GM13976 (cell line): ENCODE measurements at regions not wholly inside any gene's neighbourhood (a gene's known extent, or its start where the extent isn't known, plus 50 kb on each side); places are given as distances from the start of the nearest gene placed in this dataset.

Source experiments
- DNase-seq: peaks from one replicate; pipeline ENCODE4 v3.0.0; 2012; ENCODE audit warnings: low spot score
- CTCF ChIP-seq: IDR thresholded peaks from 2 replicates; pipeline ENCODE4 v1.5.1; 2012; ENCODE audit warnings: borderline replicate concordance, mild to moderate bottlenecking; ENCODE audit not compliant: insufficient read depth; ENCODE audit errors: extremely low read depth, missing control alignments, control extremely low read depth
- in situ Hi-C: fragments of 300-500 bp; cut with MboI; formaldehyde crosslinking; loops from one replicate; pipeline ENCODE4 v1.12.0; 2022; ENCODE audit warnings: low sequenced_read_pairs, mixed read lengths, inconsistent platforms; ENCODE audit not compliant: unreplicated experiment

GRCh38 chr13:27673911-27674310, 52.2 kb downstream of the POLR1D start:
- TF ChIP-seq CTCF: no peak
- no peak for DNase-seq
- in situ Hi-C loops: no loop called here

DNA sequence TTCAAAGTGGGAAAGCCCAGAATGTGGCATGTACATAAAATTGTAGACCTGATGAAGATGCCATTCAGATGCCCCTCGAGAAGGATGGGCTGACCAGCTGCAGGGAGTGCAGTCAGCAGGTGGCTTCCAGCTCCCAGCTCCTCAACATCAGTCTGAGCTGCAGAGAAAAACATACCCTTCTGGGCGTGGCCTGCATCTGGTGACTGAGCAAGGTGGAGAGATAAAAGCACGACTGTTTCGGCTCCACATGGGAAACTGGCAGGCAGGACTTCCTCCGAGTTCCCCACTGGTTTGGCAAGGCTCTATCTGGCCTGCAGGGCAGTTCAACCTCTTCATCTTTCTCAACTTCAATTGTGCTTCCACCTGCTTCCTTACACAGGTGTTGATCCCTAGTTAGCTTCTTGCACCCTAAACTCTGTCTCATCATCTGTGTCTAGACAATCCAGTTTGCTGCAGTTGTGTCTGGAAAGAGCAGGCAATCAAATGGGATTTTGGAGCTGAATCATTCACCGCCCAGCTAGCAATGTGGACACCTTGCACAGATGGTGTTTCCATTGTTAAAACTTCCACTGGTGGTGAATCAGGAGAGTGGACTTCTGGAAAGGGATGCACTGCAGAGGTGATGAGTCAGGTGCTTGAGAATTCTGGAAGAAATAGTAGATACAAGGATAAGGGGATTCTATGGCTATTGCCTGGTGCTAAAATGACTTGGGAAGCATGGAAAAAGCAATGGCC, 56.8 kb downstream of the POLR1D start:
- TF ChIP-seq CTCF: no peak
- in situ Hi-C loops: no loop called here
- DNase-seq: no peak

DNA sequence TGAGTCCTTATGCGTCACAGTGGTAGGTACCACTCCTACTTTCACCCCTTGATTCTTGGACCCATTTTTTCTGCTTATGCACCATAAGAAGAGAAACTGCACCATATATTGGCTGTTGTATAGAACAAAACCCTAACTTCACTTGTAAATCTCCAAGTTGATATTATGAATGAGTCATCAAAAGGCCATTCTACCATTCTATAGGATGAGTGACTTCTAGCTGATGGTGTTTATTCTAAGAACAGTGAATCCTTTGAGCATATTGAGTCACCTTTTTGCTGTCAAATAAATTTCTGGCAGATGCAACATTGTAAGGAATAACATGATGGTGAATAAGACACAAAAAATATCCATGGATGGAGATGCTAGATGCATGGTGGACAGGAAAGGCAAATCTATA, 57.7 kb downstream of the POLR1D start:
- no peak for TF ChIP-seq CTCF
- DNase-seq: no peak
- in situ Hi-C loops: no loop called here

- TF ChIP-seq CTCF: no peak
- no peak for DNase-seq
- in situ Hi-C loops: no loop called here
These were observed 58.2 kb downstream of the POLR1D start for GRCh38 chr13:27679896-27680295.

DNA sequence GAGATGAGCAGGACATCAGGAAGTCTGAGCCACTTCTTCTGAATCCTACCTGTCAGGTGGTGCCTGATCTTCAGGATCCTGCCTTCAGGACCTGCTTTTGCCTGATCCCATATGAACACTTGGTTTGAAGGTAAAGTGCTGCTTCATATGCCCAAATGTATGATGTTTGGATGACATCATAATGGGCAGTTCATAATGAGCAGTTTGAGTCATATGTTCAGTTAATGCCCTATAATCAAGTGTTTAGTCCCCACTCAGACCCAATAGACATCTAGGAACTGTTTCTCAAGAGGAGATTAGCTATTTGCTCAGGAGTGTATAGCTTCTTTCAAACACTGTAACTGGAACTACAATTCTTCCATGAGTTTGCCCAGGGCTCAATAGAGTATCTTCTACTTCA, 58.8 kb downstream of the POLR1D start:
- DNase-seq: no peak

GRCh38 chr13:27691207-27691606, 69.5 kb downstream of the POLR1D start:
- no peak for DNase-seq
- TF ChIP-seq CTCF: no peak
- in situ Hi-C loops: no loop called here

More for the DNA sequence above, 58.8 kb downstream of the POLR1D start:
- in situ Hi-C loops: no loop called here
- no peak for TF ChIP-seq CTCF
